Neural progenitor cell (in vitro differentiated cells): ENCODE measurements at regions not wholly inside any gene's neighbourhood (a gene's known extent, or its start where the extent isn't known, plus 50 kb on each side); places are given as distances from the start of the nearest gene placed in this dataset.
"Not testable (repeated sequence)": the region's sequence is repeated elsewhere in the genome, so short reads cannot be mapped to it uniquely, and the experiment has no call there.

Source experiments
- DNase-seq: peaks from one replicate; pipeline ENCODE4 v3.0.0-alpha.2; 2016; ENCODE audit warnings: low spot score
- H2AFZ ChIP-seq: fragments of 200-600 bp; sonication (generic); replicated peaks from 2 replicates; pipeline ENCODE4 v1.6.1; 2016; ENCODE audit warnings: antibody characterized with exemption
- H3F3A ChIP-seq: fragments of 200-600 bp; sonication (generic); 2 replicates; pipeline ENCODE4 v1.6.1; 2016; ENCODE audit warnings: antibody characterized with exemption, low read depth
- H3K27ac ChIP-seq: fragments of 200-600 bp; sonication (generic); 2 replicates; pipeline ENCODE4 v1.5.1; 2016; ENCODE audit warnings: mild to moderate bottlenecking
- H3K27me3 ChIP-seq: fragments of 200-600 bp; sonication (generic); 2 replicates; pipeline ENCODE4 v1.6.1; 2016; ENCODE audit warnings: mild to moderate bottlenecking, moderate library complexity
- H3K36me3 ChIP-seq: fragments of 200-600 bp; sonication (generic); 2 replicates; pipeline ENCODE4 v1.5.1; 2016
- H3K4me1 ChIP-seq: fragments of 200-600 bp; sonication (generic); 2 replicates; pipeline ENCODE4 v1.6.1; 2016; ENCODE audit warnings: mixed run types
- H3K4me2 ChIP-seq: fragments of 200-600 bp; sonication (generic); 2 replicates; pipeline ENCODE4 v1.6.1; 2016
- H3K4me3 ChIP-seq: fragments of 200-600 bp; sonication (generic); 2 replicates; pipeline ENCODE4 v1.5.1; 2016
- H3K79me2 ChIP-seq: fragments of 200-600 bp; sonication (generic); 2 replicates; pipeline ENCODE4 v1.6.1; 2016; ENCODE audit warnings: low read depth
- H3K9ac ChIP-seq: fragments of 200-600 bp; sonication (generic); 2 replicates; pipeline ENCODE4 v1.6.1; 2016
- H3K9me3 ChIP-seq: fragments of 200-600 bp; sonication (generic); 2 replicates; pipeline ENCODE4 v1.5.1; 2016; ENCODE audit warnings: low read depth
- H4K20me1 ChIP-seq: fragments of 200-600 bp; sonication (generic); 2 replicates; pipeline ENCODE4 v1.6.1; 2016; ENCODE audit warnings: low read depth
- H3K27ac Mint-ChIP-seq: 3 replicates; pipeline ENCODE4 v1.8.0; 2021; ENCODE audit warnings: mixed read lengths
- H3K27me3 Mint-ChIP-seq: 2 replicates; pipeline ENCODE4 v1.8.0; 2022; ENCODE audit warnings: low read depth, mild to moderate bottlenecking, inconsistent platforms, moderate library complexity, mixed read lengths; ENCODE audit not compliant: insufficient read depth
- H3K36me3 Mint-ChIP-seq: 3 replicates; pipeline ENCODE4 v1.8.0; 2021; ENCODE audit warnings: mixed read lengths
- H3K4me1 Mint-ChIP-seq: 3 replicates; pipeline ENCODE4 v1.8.0; 2021; ENCODE audit warnings: mixed read lengths
- H3K4me3 Mint-ChIP-seq: 3 replicates; pipeline ENCODE4 v1.8.0; 2021; ENCODE audit warnings: mild to moderate bottlenecking, moderate library complexity, mixed read lengths
- H3K9me3 Mint-ChIP-seq: 3 replicates; pipeline ENCODE4 v1.8.0; 2020; ENCODE audit warnings: mixed read lengths
- CTCF ChIP-seq: fragments of 200-600 bp; sonication (generic); IDR thresholded peaks from 2 replicates; pipeline ENCODE4 v1.5.1; 2017; ENCODE audit warnings: antibody characterized with exemption, mild to moderate bottlenecking
- EZH2 ChIP-seq: fragments of 200-600 bp; sonication (generic); IDR thresholded peaks from 2 replicates; pipeline ENCODE4 v1.6.1; 2017; ENCODE audit warnings: antibody characterized with exemption, mild to moderate bottlenecking, moderate library complexity
- EZH2phosphoT487 ChIP-seq: fragments of 200-600 bp; sonication (generic); IDR thresholded peaks from 2 replicates; pipeline ENCODE4 v1.6.1; 2017; ENCODE audit warnings: antibody characterized with exemption

GRCh38 chrX:41031256-41031967 is 53.8 kb upstream of the USP9X start:
- H3K9me3 ChIP-seq: no peaks in the 10 kb centered on the region
- peak overlapping the region; percentile 60 for H2AFZ ChIP-seq
- peaks cover 22% of the 10 kb centered on the region for H3K4me1 ChIP-seq
- peaks cover 7% of the 10 kb centered on the region for H3K9me3 Mint-ChIP-seq
- H3K4me3 ChIP-seq: no peak overlapping the region
- H3K36me3 ChIP-seq: no peaks in the 10 kb centered on the region
- H4K20me1 ChIP-seq: no peaks in the 10 kb centered on the region
- TF ChIP-seq EZH2 (no peak), CTCF (no peak), EZH2phosphoT487 (no peak)
- no peaks in the 10 kb centered on the region for H3K79me2 ChIP-seq
- no peaks in the 10 kb centered on the region for H3K27me3 ChIP-seq
- no peak for DNase-seq
- H3K36me3 Mint-ChIP-seq: no peaks in the 10 kb centered on the region
- H3K9ac ChIP-seq: no peak overlapping the region
- no peak overlapping the region for H3K4me2 ChIP-seq
- no peak overlapping the region for H3K4me3 Mint-ChIP-seq
- H3F3A ChIP-seq: peaks cover 23% of the 10 kb centered on the region
- H3K27ac ChIP-seq: no peak overlapping the region
- peaks cover 4% of the 10 kb centered on the region for H3K27me3 Mint-ChIP-seq
- H3K27ac Mint-ChIP-seq: no peak overlapping the region
- H3K4me1 Mint-ChIP-seq: peaks cover 18% of the 10 kb centered on the region

GRCh38 chrX:41033299-41033698 is 51.9 kb upstream of the USP9X start:
- Mint-ChIP-seq H3K27ac (no peak overlapping the region), H3K4me1 (peaks cover 3% of the 10 kb centered on the region)
- no peaks in the 10 kb centered on the region for H3K36me3 ChIP-seq

GRCh38 chrX:41034902-41035301 is 50.3 kb upstream of the USP9X start:
- not testable (repeated sequence) for H4K20me1 ChIP-seq, H3K36me3 Mint-ChIP-seq, H3K27me3 ChIP-seq, H3K4me2 ChIP-seq, H3K27ac ChIP-seq, H3K9me3 ChIP-seq, H3K36me3 ChIP-seq, H3K4me1 Mint-ChIP-seq, H3F3A ChIP-seq, H3K79me2 ChIP-seq, H3K9ac ChIP-seq, H2AFZ ChIP-seq, H3K4me1 ChIP-seq, H3K27me3 Mint-ChIP-seq, H3K4me3 ChIP-seq, H3K4me3 Mint-ChIP-seq, DNase-seq, H3K9me3 Mint-ChIP-seq, H3K27ac Mint-ChIP-seq

More at GRCh38 chrX:41033299-41033698, 51.9 kb upstream of the USP9X start:
- H3K4me3 Mint-ChIP-seq: no peak overlapping the region
- peaks cover 4% of the 10 kb centered on the region for H3K27me3 Mint-ChIP-seq
- no peak overlapping the region for H2AFZ ChIP-seq
- H3K79me2 ChIP-seq: no peaks in the 10 kb centered on the region
- no peaks in the 10 kb centered on the region for H3K36me3 Mint-ChIP-seq
- H3K4me1 ChIP-seq: peaks cover 5% of the 10 kb centered on the region
- no peak for DNase-seq
- H3K9me3 Mint-ChIP-seq: peaks cover 7% of the 10 kb centered on the region
- no peak overlapping the region for H3K4me2 ChIP-seq
- H3K9ac ChIP-seq: no peak overlapping the region
- H3K27me3 ChIP-seq: no peaks in the 10 kb centered on the region
- no peaks in the 10 kb centered on the region for H4K20me1 ChIP-seq
- H3K27ac ChIP-seq: no peak overlapping the region
- H3F3A ChIP-seq: peaks cover 4% of the 10 kb centered on the region
- H3K4me3 ChIP-seq: no peak overlapping the region
- no peaks in the 10 kb centered on the region for H3K9me3 ChIP-seq
- TF ChIP-seq CTCF (no peak), EZH2 (no peak), EZH2phosphoT487 (no peak)
